HG02610 (cell line): ENCODE measurements at regions not wholly inside any gene's neighbourhood (a gene's known extent, or its start where the extent isn't known, plus 50 kb on each side); places are given as distances from the start of the nearest gene placed in this dataset.
"Not testable (repeated sequence)": the region's sequence is repeated elsewhere in the genome, so short reads cannot be mapped to it uniquely, and the experiment has no call there.

Experiments
- ATAC-seq: cut with Tn5 transposase; IDR thresholded peaks from one replicate; pipeline ENCODE4 v1.9.1; 2021; ENCODE audit warnings: mild to moderate bottlenecking, moderate library complexity; ENCODE audit not compliant: unreplicated experiment

- peak; percentile 44 for ATAC-seq
These were observed 69.2 kb upstream of the NOTCH2NLA start for GRCh38 chr1:146297781-146298574.

- not testable (repeated sequence) for ATAC-seq
These were observed 64.4 kb upstream of the NOTCH2NLA start for GRCh38 chr1:146292940-146293936.

GRCh38 chr1:146292424-146292823, 63.6 kb upstream of the NOTCH2NLA start:
- ATAC-seq, result not testable (repeated sequence)

- not testable (repeated sequence) for ATAC-seq
These were observed 59.1 kb upstream of the NOTCH2NLA start for GRCh38 chr1:146287881-146288280.

GRCh38 chr1:146284760-146285159, 55.9 kb upstream of the NOTCH2NLA start:
- ATAC-seq, result peak; percentile 68

- peak; percentile 38 for ATAC-seq
These were observed 54.7 kb upstream of the NOTCH2NLA start for GRCh38 chr1:146283527-146283880.

- peak; percentile 65 for ATAC-seq
These were observed 54.1 kb upstream of the NOTCH2NLA start for GRCh38 chr1:146282807-146283526.

GRCh38 chr1:146281522-146281921, 52.7 kb upstream of the NOTCH2NLA start:
- not testable (repeated sequence) for ATAC-seq

- ATAC-seq, result not testable (repeated sequence)
These were observed 49.9 kb upstream of the NOTCH2NLA start for GRCh38 chr1:146278758-146279157.
